ENCODE measurements at regions not wholly inside any gene's neighbourhood (a gene's known extent, or its start where the extent isn't known, plus 50 kb on each side); places are given as distances from the start of the nearest gene placed in this dataset.

GRCh38 chr3:162213196-162213595 is 716.6 kb downstream of the OTOL1 start:
- no peak overlapping the region for H3K4me3 ChIP-seq (ENCODE audit: low read depth, low read length)
- DNase-seq (ENCODE audit: low read depth) = no peak

DNA sequence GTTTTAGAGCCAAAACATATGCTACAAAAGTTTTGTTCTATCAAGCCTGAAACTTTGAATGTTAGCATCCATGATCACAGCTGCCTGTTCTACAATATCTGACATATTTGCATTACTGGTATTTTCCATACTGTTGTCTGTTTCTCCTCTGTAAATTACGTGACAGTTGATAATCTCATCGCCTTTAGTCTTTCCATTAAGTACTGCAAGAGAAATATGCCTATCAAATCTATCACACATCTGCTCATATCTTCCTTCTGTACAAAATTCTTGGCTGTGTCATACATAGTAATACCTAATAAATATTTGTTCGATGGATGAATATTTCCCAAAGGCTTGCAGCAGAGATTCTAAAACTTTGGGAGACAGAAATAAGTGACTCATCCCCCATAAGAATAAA is 717.3 kb downstream of the OTOL1 start:
- no peak overlapping the region for H3K4me3 ChIP-seq (ENCODE audit: low read depth, low read length)
- no peak for DNase-seq (ENCODE audit: low read depth)

GRCh38 chr3:162217647-162218046 is 721.0 kb downstream of the OTOL1 start:
- H3K4me3 ChIP-seq (ENCODE audit: low read depth, low read length) = no peak overlapping the region
- DNase-seq (ENCODE audit: low read depth) = no peak

DNA sequence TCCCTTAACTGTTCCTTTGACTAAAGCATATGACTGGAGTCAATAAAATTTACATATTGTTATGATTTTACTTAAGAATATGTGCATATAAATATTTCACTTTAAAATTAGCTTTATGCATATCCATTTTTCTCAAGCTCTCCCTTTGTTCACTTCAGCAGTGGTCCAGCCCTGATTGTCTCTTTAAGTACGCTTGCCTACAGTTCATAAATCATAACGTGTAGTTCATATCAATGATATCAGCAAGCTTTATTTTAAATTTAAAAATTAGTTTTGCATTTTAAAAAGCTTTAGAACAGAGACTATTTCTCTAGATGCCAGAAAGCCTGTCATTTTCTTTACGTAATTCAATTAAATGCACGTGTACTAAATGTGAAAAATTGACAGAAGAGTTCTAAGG is 721.9 kb downstream of the OTOL1 start:
- no peak for DNase-seq (ENCODE audit: low read depth)
- H3K4me3 ChIP-seq (ENCODE audit: low read depth, low read length) = no peak overlapping the region

GRCh38 chr3:162224746-162225145 is 728.1 kb downstream of the OTOL1 start:
- no peak overlapping the region for H3K4me3 ChIP-seq (ENCODE audit: low read depth, low read length)
- DNase-seq (ENCODE audit: low read depth) = peak; percentile 28

GRCh38 chr3:162236949-162237348 is 740.3 kb downstream of the OTOL1 start:
- DNase-seq (ENCODE audit: low read depth) = no peak
- no peak overlapping the region for H3K4me3 ChIP-seq (ENCODE audit: low read depth, low read length)

DNA sequence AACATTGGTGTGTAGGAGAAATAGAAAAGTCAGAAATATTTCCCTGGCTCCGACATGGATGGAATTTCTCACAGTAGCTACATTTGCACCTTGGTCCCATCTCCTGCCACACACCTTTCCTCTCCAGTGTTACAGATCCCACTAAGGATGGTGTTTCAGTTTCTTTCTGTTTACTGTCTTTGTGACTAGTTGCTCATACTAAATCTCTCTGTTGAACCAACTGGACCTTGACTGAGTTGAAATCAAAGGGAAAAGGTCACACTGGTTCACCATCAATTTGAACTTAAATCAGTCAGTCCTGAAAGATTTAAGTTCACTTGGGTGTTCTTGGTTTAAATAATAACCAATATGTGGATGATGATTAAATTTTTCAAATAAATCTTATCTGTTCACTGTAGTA is 754.2 kb downstream of the OTOL1 start:
- no peak for DNase-seq (ENCODE audit: low read depth)
- no peak overlapping the region for H3K4me3 ChIP-seq (ENCODE audit: low read depth, low read length)

DNA sequence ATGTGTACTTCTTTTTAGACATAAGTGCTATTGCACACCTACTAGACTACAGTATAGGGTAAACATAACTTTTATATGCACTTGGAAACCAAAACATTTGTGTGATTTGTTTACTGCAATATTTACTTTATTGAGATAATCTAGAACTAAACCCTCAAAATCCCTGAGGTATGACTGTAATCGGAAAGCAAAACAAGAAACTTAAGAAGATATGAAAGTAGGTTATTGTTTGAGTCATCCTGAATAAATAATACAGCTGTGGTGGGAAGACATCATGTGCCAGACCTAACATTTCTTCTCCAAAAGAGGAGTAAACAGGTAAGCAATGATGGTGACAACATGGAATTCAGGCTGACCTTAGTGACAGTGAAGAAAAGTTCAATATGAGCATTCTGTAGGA is 765.5 kb downstream of the OTOL1 start:
- no peak for DNase-seq (ENCODE audit: low read depth)
- H3K4me3 ChIP-seq (ENCODE audit: low read depth, low read length) = no peak overlapping the region

GRCh38 chr3:162263596-162263995 is 767.0 kb downstream of the OTOL1 start:
- H3K4me3 ChIP-seq (ENCODE audit: low read depth, low read length) = no peak overlapping the region
- no peak for DNase-seq (ENCODE audit: low read depth)

DNA sequence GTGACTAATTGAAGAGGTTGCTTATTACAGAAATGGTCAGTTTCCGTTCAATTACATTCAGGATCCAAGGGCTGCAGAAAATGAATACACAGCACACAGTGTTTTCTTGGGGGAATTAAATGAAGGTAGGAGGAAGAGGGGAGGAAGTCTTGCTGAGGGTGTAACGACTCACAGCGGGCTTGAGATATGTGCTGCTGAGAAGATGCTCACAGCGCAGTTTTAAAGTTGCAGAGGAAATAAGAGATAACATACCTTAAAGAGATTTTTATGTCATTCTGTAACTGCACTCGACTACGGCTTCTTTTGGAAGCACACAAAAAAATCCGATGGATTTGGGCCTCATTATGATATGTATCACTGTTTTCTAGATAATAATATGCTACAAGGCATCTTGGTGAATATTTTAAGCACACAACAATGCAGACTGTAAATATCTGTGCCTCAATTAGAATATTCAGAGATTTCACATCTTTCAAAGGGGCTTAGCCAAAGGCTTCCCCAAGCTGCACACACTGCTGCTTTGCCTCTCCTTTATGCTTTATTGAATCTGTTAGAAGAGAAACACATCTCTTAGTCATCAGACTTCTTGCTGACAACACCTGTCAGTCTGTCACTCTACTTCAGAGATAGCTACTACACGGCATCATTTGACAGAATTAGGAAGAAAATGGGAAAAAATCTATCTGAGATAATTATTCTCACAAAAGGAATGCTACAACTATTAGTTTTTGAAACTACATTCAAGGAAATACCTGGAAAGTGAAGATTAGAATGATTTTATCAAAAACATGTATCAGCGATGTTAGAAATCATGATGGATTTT is 773.2 kb downstream of the OTOL1 start:
- no peak for DNase-seq (ENCODE audit: low read depth)
- H3K4me3 ChIP-seq (ENCODE audit: low read depth, low read length) = no peak overlapping the region

DNA sequence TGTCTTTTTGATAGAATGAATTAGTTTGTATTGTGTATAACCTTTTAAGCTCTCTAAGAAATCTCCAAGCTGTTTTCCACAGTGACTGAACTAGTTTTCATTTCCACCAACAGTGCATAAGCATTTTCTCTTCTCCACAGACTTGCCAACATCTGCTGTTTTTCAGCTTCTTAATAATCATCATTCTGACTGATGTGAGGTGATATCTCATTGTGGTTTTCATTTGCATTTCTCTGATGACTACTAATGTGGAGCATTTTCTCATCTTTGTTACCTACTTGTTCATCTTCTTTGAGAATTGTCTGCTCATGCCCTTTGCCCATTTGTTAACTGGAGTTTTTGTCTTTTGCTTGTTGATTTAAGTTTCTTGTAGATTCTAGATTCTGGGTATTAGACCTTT is 777.5 kb downstream of the OTOL1 start:
- DNase-seq (ENCODE audit: low read depth) = no peak

GRCh38 chr3:162278834-162279233 is 782.2 kb downstream of the OTOL1 start:
- H3K4me3 ChIP-seq (ENCODE audit: low read depth, low read length) = no peak overlapping the region
- no peak for DNase-seq (ENCODE audit: low read depth)

More for the DNA sequence above, 777.5 kb downstream of the OTOL1 start:
- H3K4me3 ChIP-seq (ENCODE audit: low read depth, low read length) = no peak overlapping the region

- DNase-seq (ENCODE audit: low read depth) = no peak
- no peak overlapping the region for H3K4me3 ChIP-seq (ENCODE audit: low read depth, low read length)
Observed at GRCh38 chr3:162285259-162285658, 788.7 kb downstream of the OTOL1 start.

- DNase-seq (ENCODE audit: low read depth) = no peak
Observed at GRCh38 chr3:162287600-162287999, 791.0 kb downstream of the OTOL1 start.

DNA sequence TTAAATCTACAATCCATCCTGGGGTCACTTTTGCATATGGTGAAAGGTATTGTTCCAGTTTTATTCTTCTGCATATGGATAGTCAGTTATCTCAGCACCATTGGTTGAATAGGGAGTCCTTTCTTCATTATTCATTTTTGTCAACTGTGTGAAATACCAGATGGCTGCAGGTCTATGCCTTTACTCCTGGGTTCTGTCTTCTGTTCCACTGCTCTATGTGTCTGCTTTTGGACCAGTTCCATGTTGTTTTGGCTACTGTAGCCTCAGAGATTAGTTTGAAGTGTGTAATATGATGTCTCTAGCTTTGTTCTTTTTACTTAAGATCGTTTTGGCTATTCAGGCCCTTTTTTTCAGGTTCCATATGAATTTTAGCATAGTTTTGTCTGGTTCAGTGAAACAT is 795.8 kb downstream of the OTOL1 start:
- no peak for DNase-seq (ENCODE audit: low read depth)
- H3K4me3 ChIP-seq (ENCODE audit: low read depth, low read length) = no peak overlapping the region

More at GRCh38 chr3:162287600-162287999, 791.0 kb downstream of the OTOL1 start:
- H3K4me3 ChIP-seq (ENCODE audit: low read depth, low read length) = no peak overlapping the region

DNA sequence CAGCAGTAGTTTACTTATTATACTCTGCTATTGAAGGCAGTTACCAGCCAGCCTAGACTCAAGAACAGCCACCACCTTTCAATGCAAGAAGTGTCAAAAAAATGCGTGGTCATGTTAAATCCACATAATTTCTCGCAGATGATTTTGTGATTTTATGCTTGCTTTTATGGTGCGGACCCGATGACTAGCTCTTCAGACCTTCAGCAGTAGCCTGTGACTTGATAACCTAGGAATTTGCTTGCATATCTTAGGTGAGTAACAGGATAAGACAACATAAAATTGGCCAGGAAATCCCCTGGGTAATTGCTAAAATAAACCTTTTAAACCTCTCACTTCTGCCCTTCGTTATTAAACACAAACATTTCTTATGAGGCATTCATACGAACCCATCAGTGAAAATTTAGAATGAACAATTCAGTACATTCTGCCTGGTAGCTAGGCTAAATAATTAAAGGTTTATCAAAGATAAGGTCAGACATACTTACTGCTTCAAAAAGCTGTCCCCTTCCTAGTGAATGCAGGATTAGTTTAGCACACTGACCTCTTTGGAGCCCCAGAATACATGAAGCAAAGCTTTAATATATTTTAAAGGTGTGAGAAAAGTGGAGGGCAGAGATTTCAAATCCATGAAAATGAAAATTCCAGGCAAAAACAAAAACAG is 798.8 kb downstream of the OTOL1 start:
- DNase-seq (ENCODE audit: low read depth) = peak; percentile 89
- H3K4me3 ChIP-seq (ENCODE audit: low read depth, low read length) = no peak overlapping the region

DNA sequence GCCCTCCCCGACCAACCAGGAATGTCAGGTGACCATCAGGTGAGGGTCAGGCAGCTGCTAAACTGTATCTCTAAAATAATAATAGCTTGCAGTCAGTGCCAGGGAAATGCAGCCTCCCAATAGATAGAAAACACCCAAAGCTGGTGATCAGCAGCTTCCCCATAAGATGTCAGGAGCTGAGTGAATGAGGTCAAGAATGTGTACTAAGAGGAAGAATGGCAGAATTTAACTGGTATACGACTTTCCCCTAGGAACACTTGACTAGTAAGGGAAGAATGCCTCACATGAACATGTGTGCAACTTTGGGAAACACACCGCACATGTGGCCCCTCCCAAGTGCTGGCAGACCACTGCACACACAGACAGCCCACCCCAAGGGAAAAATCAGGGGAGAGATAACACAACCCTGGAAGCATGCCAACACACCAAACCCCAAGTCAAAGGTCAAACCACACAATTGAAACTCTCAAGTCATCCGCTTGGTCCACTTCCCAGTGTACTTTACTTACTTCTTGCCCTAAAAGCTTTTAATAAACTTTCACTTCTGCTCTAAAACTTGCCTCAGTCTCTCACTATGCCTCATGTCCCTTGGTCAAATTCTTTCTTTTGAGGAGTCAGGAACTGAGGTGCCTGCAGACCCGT is 806.5 kb downstream of the OTOL1 start:
- H3K4me3 ChIP-seq (ENCODE audit: low read depth, low read length) = no peak overlapping the region
- peak; percentile 58 for DNase-seq (ENCODE audit: low read depth)

GRCh38 chr3:162317046-162317445 is 820.4 kb downstream of the OTOL1 start:
- no peak for DNase-seq (ENCODE audit: low read depth)
- no peak overlapping the region for H3K4me3 ChIP-seq (ENCODE audit: low read depth, low read length)

GRCh38 chr3:162328649-162329048 is 832.0 kb downstream of the OTOL1 start:
- no peak for DNase-seq (ENCODE audit: low read depth)
- H3K4me3 ChIP-seq (ENCODE audit: low read depth, low read length) = no peak overlapping the region

GRCh38 chr3:162329514-162329913 is 832.9 kb downstream of the OTOL1 start:
- DNase-seq (ENCODE audit: low read depth) = no peak
- no peak overlapping the region for H3K4me3 ChIP-seq (ENCODE audit: low read depth, low read length)

- no peak for DNase-seq (ENCODE audit: low read depth)
- no peak overlapping the region for H3K4me3 ChIP-seq (ENCODE audit: low read depth, low read length)
Observed at GRCh38 chr3:162332344-162332743, 835.7 kb downstream of the OTOL1 start.
